Vagina (tissue), 2 donors: ENCODE measurements at regions not wholly inside any gene's neighbourhood (a gene's known extent, or its start where the extent isn't known, plus 50 kb on each side); places are given as distances from the start of the nearest gene placed in this dataset.

Source experiments
- DNase-seq, 2 donors: peaks; one replicate each; pipeline ENCODE4 v3.0.0-alpha.2; 2017; ENCODE audit errors: extremely low spot score in 2 of 2
- H3K27ac ChIP-seq: fragments of 200-600 bp; sonication (generic); one replicate; pipeline ENCODE4 v1.5.1; 2019
- H3K27me3 ChIP-seq: fragments of 200-600 bp; sonication (generic); one replicate; pipeline ENCODE4 v1.5.1; 2019
- H3K36me3 ChIP-seq, 2 donors: fragments of 200-600 bp; sonication (generic); one replicate each; pipeline ENCODE4 v1.5.1; 2017 to 2019
- H3K4me1 ChIP-seq: fragments of 200-600 bp; sonication (generic); one replicate; pipeline ENCODE4 v1.5.1; 2019
- H3K4me3 ChIP-seq, 2 donors: fragments of 200-600 bp; sonication (generic); 1 replicate in 1 of 2; 2 replicates in 1 of 2; pipeline ENCODE4 v1.5.1; 2016 to 2019
- H3K9me3 ChIP-seq: fragments of 200-600 bp; sonication (generic); one replicate; pipeline ENCODE4 v1.5.1; 2019
- CTCF ChIP-seq, 3 experiments: fragments of 450-650 bp in 2 of 3; fragments of 200-600 bp in 1 of 3; sonication (generic) in 1 of 3; IDR thresholded peaks; one replicate each; pipeline ENCODE4 v1.5.1; 2017 to 2019; ENCODE audit warnings: antibody characterized with exemption in 3 of 3, mild to moderate bottlenecking in 2 of 3, moderate library complexity in 2 of 3
- POLR2A ChIP-seq, 2 donors: fragments of 450-650 bp; IDR thresholded peaks; one replicate each; pipeline ENCODE4 v1.6.1; 2017; ENCODE audit warnings: antibody characterized with exemption in 2 of 2, mild to moderate bottlenecking in 2 of 2, moderate library complexity in 2 of 2
- POLR2AphosphoS5 ChIP-seq, 2 donors: sonication (generic); formaldehyde crosslinking; IDR thresholded peaks; one replicate each; pipeline ENCODE4 v1.9.0; 2017; ENCODE audit warnings: antibody characterized with exemption in 2 of 2, mild to moderate bottlenecking in 2 of 2, low read depth in 1 of 2; ENCODE audit not compliant: insufficient read depth in 1 of 2
- intact Hi-C: fragments of 100-400 bp; cut with DNase I; formaldehyde crosslinking; loops from one replicate; pipeline ENCODE4 v1.15.1; 2023

DNA sequence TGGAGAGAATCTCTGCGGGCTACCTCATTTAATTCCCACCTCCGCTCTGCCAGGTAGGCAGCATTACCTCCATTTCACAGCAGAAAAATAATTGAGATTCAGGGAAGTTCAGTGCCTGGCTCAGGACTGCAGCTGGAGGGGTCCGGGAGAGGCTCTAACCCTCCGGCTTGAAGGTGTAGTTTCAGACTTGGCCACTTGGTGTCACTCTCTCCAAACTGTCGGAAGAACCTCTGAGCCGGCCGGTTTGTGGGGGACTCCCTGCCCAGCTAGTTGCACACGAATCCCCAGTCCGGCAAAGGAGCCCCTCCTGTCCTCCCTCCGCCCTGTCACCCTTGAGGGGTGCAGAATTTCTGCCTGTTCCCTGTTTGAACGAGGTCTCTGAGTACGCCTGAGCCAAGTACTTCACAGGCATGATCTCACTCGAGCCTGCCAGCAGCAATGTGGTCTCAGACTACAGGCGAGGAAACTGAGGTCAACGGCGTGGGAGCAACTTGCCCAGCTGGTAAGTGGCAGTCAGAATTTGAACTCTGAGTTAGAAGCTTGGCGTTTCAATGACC is 144.7 kb upstream of the ZNF716 start:
- no peaks in the 10 kb centered on the region for H3K4me1 ChIP-seq
- H3K27ac ChIP-seq: no peak overlapping the region
- no peak overlapping the region for H3K4me3 ChIP-seq
- TF ChIP-seq POLR2AphosphoS5 (IDR thresholded peaks at IDR 0.05; ENCODE audit: insufficient read depth in 1 of 2, low read depth in 1 of 2): no peak
- TF ChIP-seq CTCF (IDR thresholded peaks at IDR 0.05): no peak
- TF ChIP-seq POLR2A (IDR thresholded peaks at IDR 0.05): no peak
- H3K9me3 ChIP-seq: no peaks in the 10 kb centered on the region
- intact Hi-C loops: no loop called here
- H3K27me3 ChIP-seq: no peaks in the 10 kb centered on the region
- no peaks in the 10 kb centered on the region for H3K36me3 ChIP-seq
- DNase-seq: no peak

GRCh38 chr7:57308631-57309408 is 141.2 kb upstream of the ZNF716 start:
- H3K4me3 ChIP-seq: no peak overlapping the region
- DNase-seq: no peak
- H3K27ac ChIP-seq: no peak overlapping the region
- intact Hi-C loops: no loop called here
- no peaks in the 10 kb centered on the region for H3K4me1 ChIP-seq
- H3K27me3 ChIP-seq: no peaks in the 10 kb centered on the region
- H3K36me3 ChIP-seq: no peaks in the 10 kb centered on the region
- H3K9me3 ChIP-seq: no peaks in the 10 kb centered on the region
- TF ChIP-seq POLR2A (IDR thresholded peaks at IDR 0.05) (no peak), CTCF (IDR thresholded peaks at IDR 0.05) (no peak), POLR2AphosphoS5 (IDR thresholded peaks at IDR 0.05; ENCODE audit: insufficient read depth in 1 of 2, low read depth in 1 of 2) (no peak)

- Histone ChIP-seq H3K27ac (no peak overlapping the region), H3K27me3 (no peaks in the 10 kb centered on the region), H3K4me1 (no peaks in the 10 kb centered on the region), H3K9me3 (peaks cover 3% of the 10 kb centered on the region), H3K4me3 (no peak overlapping the region), H3K36me3 (no peaks in the 10 kb centered on the region)
- intact Hi-C loops: no loop called here
- DNase-seq: no peak
- no peak for TF ChIP-seq POLR2AphosphoS5 (IDR thresholded peaks at IDR 0.05; ENCODE audit: insufficient read depth in 1 of 2, low read depth in 1 of 2)
- TF ChIP-seq POLR2A (IDR thresholded peaks at IDR 0.05): no peak
- TF ChIP-seq CTCF (IDR thresholded peaks at IDR 0.05): no peak
These were observed 122.9 kb upstream of the ZNF716 start for GRCh38 chr7:57327081-57327480.

- no peak overlapping the region for H3K27ac ChIP-seq
- DNase-seq: no peak
- intact Hi-C loops: no loop called here
- no peaks in the 10 kb centered on the region for H3K4me1 ChIP-seq
- H3K27me3 ChIP-seq: no peaks in the 10 kb centered on the region
- no peak overlapping the region for H3K4me3 ChIP-seq
- no peaks in the 10 kb centered on the region for H3K36me3 ChIP-seq
- H3K9me3 ChIP-seq: no peaks in the 10 kb centered on the region
- TF ChIP-seq POLR2A (IDR thresholded peaks at IDR 0.05): no peak
- TF ChIP-seq CTCF (IDR thresholded peaks at IDR 0.05): no peak
- TF ChIP-seq POLR2AphosphoS5 (IDR thresholded peaks at IDR 0.05; ENCODE audit: insufficient read depth in 1 of 2, low read depth in 1 of 2): no peak
These were observed 121.5 kb upstream of the ZNF716 start for GRCh38 chr7:57328457-57328856.

DNA sequence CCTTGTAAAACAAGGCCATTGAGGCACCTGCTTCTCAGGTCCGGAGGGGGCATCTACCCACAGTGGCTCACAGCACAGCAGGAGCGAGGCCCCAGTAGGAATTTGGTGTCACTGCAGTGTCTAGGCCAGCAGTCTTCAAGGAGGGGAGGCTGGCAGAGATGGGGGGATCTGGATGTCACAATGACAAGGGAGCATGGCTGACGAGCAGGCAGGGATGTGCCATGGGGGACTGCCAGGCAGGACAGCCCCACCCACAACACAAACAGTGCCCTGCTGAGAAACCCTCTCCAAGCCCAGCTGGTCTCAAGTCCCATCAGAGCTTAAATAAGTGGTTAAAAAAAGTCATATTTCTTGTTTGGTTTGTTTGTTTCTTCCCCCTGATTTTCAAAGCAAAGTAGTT is 121.0 kb upstream of the ZNF716 start:
- Histone ChIP-seq H3K27me3 (no peaks in the 10 kb centered on the region), H3K9me3 (no peaks in the 10 kb centered on the region), H3K36me3 (no peaks in the 10 kb centered on the region), H3K27ac (no peak overlapping the region), H3K4me1 (no peaks in the 10 kb centered on the region), H3K4me3 (no peak overlapping the region)
- intact Hi-C loops: no loop called here
- TF ChIP-seq POLR2AphosphoS5 (IDR thresholded peaks at IDR 0.05; ENCODE audit: insufficient read depth in 1 of 2, low read depth in 1 of 2): no peak
- TF ChIP-seq POLR2A (IDR thresholded peaks at IDR 0.05): no peak
- TF ChIP-seq CTCF (IDR thresholded peaks at IDR 0.05): no peak
- no peak for DNase-seq
